ENCODE measurements at regions not wholly inside any gene's neighbourhood (a gene's known extent, or its start where the extent isn't known, plus 50 kb on each side); places are given as distances from the start of the nearest gene placed in this dataset.

GRCh38 chr7:7060828-7061599 is 121.3 kb upstream of the C1GALT1 start:
- TF ChIP-seq, protein P1, sequence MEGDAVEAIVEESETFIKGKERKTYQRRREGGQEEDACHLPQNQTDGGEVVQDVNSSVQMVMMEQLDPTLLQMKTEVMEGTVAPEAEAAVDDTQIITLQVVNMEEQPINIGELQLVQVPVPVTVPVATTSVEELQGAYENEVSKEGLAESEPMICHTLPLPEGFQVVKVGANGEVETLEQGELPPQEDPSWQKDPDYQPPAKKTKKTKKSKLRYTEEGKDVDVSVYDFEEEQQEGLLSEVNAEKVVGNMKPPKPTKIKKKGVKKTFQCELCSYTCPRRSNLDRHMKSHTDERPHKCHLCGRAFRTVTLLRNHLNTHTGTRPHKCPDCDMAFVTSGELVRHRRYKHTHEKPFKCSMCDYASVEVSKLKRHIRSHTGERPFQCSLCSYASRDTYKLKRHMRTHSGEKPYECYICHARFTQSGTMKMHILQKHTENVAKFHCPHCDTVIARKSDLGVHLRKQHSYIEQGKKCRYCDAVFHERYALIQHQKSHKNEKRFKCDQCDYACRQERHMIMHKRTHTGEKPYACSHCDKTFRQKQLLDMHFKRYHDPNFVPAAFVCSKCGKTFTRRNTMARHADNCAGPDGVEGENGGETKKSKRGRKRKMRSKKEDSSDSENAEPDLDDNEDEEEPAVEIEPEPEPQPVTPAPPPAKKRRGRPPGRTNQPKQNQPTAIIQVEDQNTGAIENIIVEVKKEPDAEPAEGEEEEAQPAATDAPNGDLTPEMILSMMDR (IDR thresholded peaks at IDR 0.05; ENCODE audit: borderline replicate concordance, extremely low read depth, low read length, poor library complexity, severe bottlenecking): no peak
- TF ChIP-seq EZH2 (IDR thresholded peaks at IDR 0.05; ENCODE audit: borderline replicate concordance, low read depth, low read length, severe bottlenecking): no peak

Measured in DND-41 (cell line).